Tibial artery (tissue), 4 donors: ENCODE measurements at regions not wholly inside any gene's neighbourhood (a gene's known extent, or its start where the extent isn't known, plus 50 kb on each side); places are given as distances from the start of the nearest gene placed in this dataset.

Experiments
- DNase-seq, 2 donors: peaks; one replicate each; pipeline ENCODE4 v3.0.0-alpha.2; 2019
- H3K27ac ChIP-seq, 2 donors: fragments of 200-600 bp; sonication (generic) in 1 of 2; 1 replicate in 1 of 2; 2 replicates in 1 of 2; pipeline ENCODE4 v1.5.1; 2018 to 2019; ENCODE audit warnings: mild to moderate bottlenecking in 1 of 2
- H3K27me3 ChIP-seq, 2 donors: fragments of 200-600 bp; sonication (generic) in 1 of 2; one replicate each; pipeline versions ENCODE4 v1.5.1 to v1.6.0; 2016 to 2019
- H3K36me3 ChIP-seq, 3 donors: fragments of 200-600 bp; sonication (generic) in 2 of 3; one replicate each; pipeline ENCODE4 v1.5.1; 2016 to 2019; ENCODE audit warnings: mild to moderate bottlenecking in 2 of 3
- H3K4me1 ChIP-seq, 4 donors: fragments of 200-600 bp; sonication (generic) in 2 of 4; 1 replicate in 3 of 4; 2 replicates in 1 of 4; pipeline ENCODE4 v1.5.1; 2016 to 2019
- H3K4me3 ChIP-seq, 2 donors: fragments of 200-600 bp; sonication (generic) in 1 of 2; 1 replicate in 1 of 2; 2 replicates in 1 of 2; pipeline ENCODE4 v1.5.1; 2018 to 2019; ENCODE audit warnings: mild to moderate bottlenecking in 2 of 2
- H3K9me3 ChIP-seq, 3 donors: fragments of 200-600 bp; sonication (generic) in 1 of 3; one replicate each; pipeline ENCODE4 v1.5.1; 2016 to 2019
- CTCF ChIP-seq, 2 experiments: fragments of 200-600 bp in 1 of 2; fragments of 450-650 bp in 1 of 2; IDR thresholded peaks; one replicate each; pipeline ENCODE4 v1.5.1; 2017 to 2019; ENCODE audit warnings: antibody characterized with exemption in 2 of 2, mild to moderate bottlenecking in 1 of 2, moderate library complexity in 1 of 2
- intact Hi-C: fragments of 100-400 bp; cut with DNase I; formaldehyde crosslinking; loops from one replicate; pipeline ENCODE4 v1.15.0; 2023; ENCODE audit warnings: low total_unique reads

- Histone ChIP-seq H3K4me1 (peaks cover 0 to 38% (median 22%) of the 10 kb centered on the region in 4 donors), H3K27ac (peak overlapping the region; percentile 44 to 64), H3K36me3 (no peaks in the 10 kb centered on the region), H3K4me3 (no peak overlapping the region), H3K9me3 (no peaks in the 10 kb centered on the region), H3K27me3 (no peaks in the 10 kb centered on the region)
- peak in 1 of 2 donors; percentile 41 for DNase-seq
- no peak for TF ChIP-seq CTCF (IDR thresholded peaks at IDR 0.05)
- intact Hi-C loops = no loop called here
Observed at GRCh38 chr2:43047187-43047780, 179.1 kb downstream of the ZFP36L2 start.

GRCh38 chr2:43045866-43046265 is 180.5 kb downstream of the ZFP36L2 start:
- no peaks in the 10 kb centered on the region for H3K27me3 ChIP-seq
- H3K9me3 ChIP-seq = no peaks in the 10 kb centered on the region
- DNase-seq = no peak
- intact Hi-C loops = no loop called here
- H3K4me3 ChIP-seq = no peak overlapping the region
- no peak for TF ChIP-seq CTCF (IDR thresholded peaks at IDR 0.05)
- H3K36me3 ChIP-seq = no peaks in the 10 kb centered on the region
- H3K4me1 ChIP-seq = peaks cover 0 to 41% (median 33%) of the 10 kb centered on the region in 4 donors
- peak overlapping the region; percentile 44 to 64 for H3K27ac ChIP-seq

- Histone ChIP-seq H3K4me1 (peaks cover 0 to 46% (median 33%) of the 10 kb centered on the region in 4 donors), H3K27me3 (no peaks in the 10 kb centered on the region), H3K4me3 (no peak overlapping the region), H3K36me3 (no peaks in the 10 kb centered on the region), H3K9me3 (no peaks in the 10 kb centered on the region), H3K27ac (peak overlapping the region; percentile 30 to 41)
- DNase-seq = no peak
- intact Hi-C loops = no loop called here
- no peak for TF ChIP-seq CTCF (IDR thresholded peaks at IDR 0.05)
Observed at GRCh38 chr2:43044093-43044681, 182.2 kb downstream of the ZFP36L2 start.

- no peak for DNase-seq
- Histone ChIP-seq H3K4me1 (peaks cover 0 to 46% (median 33%) of the 10 kb centered on the region in 4 donors), H3K36me3 (no peaks in the 10 kb centered on the region), H3K27me3 (no peaks in the 10 kb centered on the region), H3K4me3 (no peak overlapping the region), H3K9me3 (no peaks in the 10 kb centered on the region), H3K27ac (peak overlapping the region; percentile 39 to 41)
- intact Hi-C loops = no loop called here
- no peak for TF ChIP-seq CTCF (IDR thresholded peaks at IDR 0.05)
Observed at GRCh38 chr2:43043553-43043870, 182.9 kb downstream of the ZFP36L2 start.

- intact Hi-C loops = no loop called here
- no peaks in the 10 kb centered on the region for H3K27me3 ChIP-seq
- H3K36me3 ChIP-seq = no peaks in the 10 kb centered on the region
- H3K27ac ChIP-seq = peak overlapping the region; percentile 34 to 36
- no peak for DNase-seq
- H3K9me3 ChIP-seq = no peaks in the 10 kb centered on the region
- peaks cover 0 to 40% (median 22%) of the 10 kb centered on the region in 4 donors for H3K4me1 ChIP-seq
- H3K4me3 ChIP-seq = no peak overlapping the region
- TF ChIP-seq CTCF (IDR thresholded peaks at IDR 0.05) = no peak
Observed at GRCh38 chr2:43041661-43042360, 184.6 kb downstream of the ZFP36L2 start.
